PC-3 (cell line): ENCODE measurements at regions not wholly inside any gene's neighbourhood (a gene's known extent, or its start where the extent isn't known, plus 50 kb on each side); places are given as distances from the start of the nearest gene placed in this dataset.
"Not testable (repeated sequence)": the region's sequence is repeated elsewhere in the genome, so short reads cannot be mapped to it uniquely, and the experiment has no call there.

Experiments
- ATAC-seq: fragments of 200-7000 bp; cut with Tn5 transposase; 2 replicates; pipeline ENCODE4 v1.9.1; 2020; ENCODE audit warnings: mild to moderate bottlenecking, moderate library complexity
- BruUV-seq: library from RNA; stranded (reverse); fragments of 400-500 nt; replicated peaks from 2 replicates; lab custom pipeline; 2021; lab: Mats Ljungman, UMichigan
- CTCF ChIA-PET: fragments of 300-600 bp; sonication (Branson Sonifier 250); formaldehyde crosslinking; loops from one replicate; lab custom pipeline; 2022; ENCODE audit warnings: antibody characterized with exemption; lab: Charles Lee
- POLR2A ChIA-PET: fragments of 300-600 bp; sonication (Branson Sonifier 250); formaldehyde crosslinking; loops from one replicate; lab custom pipeline; 2022; ENCODE audit warnings: antibody characterized with exemption; ENCODE audit not compliant: unreplicated experiment; lab: Charles Lee
- DNase-seq: peaks from one replicate; pipeline ENCODE4 v3.0.0-alpha.2; 2015
- H2AFZ ChIP-seq: fragments of 300-600 bp; sonication (generic); 2 replicates; pipeline ENCODE4 v1.6.0; 2016; ENCODE audit warnings: antibody characterized with exemption, low read length
- H3F3A ChIP-seq: fragments of 300-600 bp; sonication (generic); one replicate; pipeline ENCODE4 v1.6.0; 2017; ENCODE audit warnings: antibody characterized with exemption, low read length, control low read depth, mild to moderate bottlenecking; ENCODE audit not compliant: unreplicated experiment
- H3K27ac ChIP-seq: fragments of 300-600 bp; sonication (generic); 2 replicates; pipeline ENCODE4 v1.5.1; 2016; ENCODE audit warnings: mild to moderate bottlenecking, low read length
- H3K27me3 ChIP-seq: fragments of 300-600 bp; sonication (generic); 2 replicates; pipeline ENCODE4 v1.6.1; 2016; ENCODE audit warnings: low read length, mixed read lengths
- H3K36me3 ChIP-seq: fragments of 300-600 bp; sonication (generic); 2 replicates; pipeline ENCODE4 v1.6.1; 2016; ENCODE audit warnings: low read depth, mixed run types, low read length, mixed read lengths
- H3K4me1 ChIP-seq: fragments of 300-600 bp; sonication (generic); 2 replicates; pipeline ENCODE4 v1.5.1; 2016; ENCODE audit warnings: low read length; ENCODE audit not compliant: insufficient read depth
- H3K4me2 ChIP-seq: fragments of 300-600 bp; sonication (generic); 2 replicates; pipeline ENCODE4 v1.6.0; 2016; ENCODE audit warnings: low read length
- H3K4me3 ChIP-seq: fragments of 300-600 bp; sonication (generic); 2 replicates; pipeline ENCODE4 v1.5.1; 2016; ENCODE audit warnings: mild to moderate bottlenecking, low read length, mixed read lengths
- H3K79me2 ChIP-seq: fragments of 300-600 bp; sonication (generic); 2 replicates; pipeline ENCODE4 v1.6.1; 2017; ENCODE audit warnings: low read length, mixed read lengths
- H3K9ac ChIP-seq: fragments of 300-600 bp; sonication (generic); 2 replicates; pipeline ENCODE4 v1.6.0; 2016; ENCODE audit warnings: mild to moderate bottlenecking, low read length
- H3K9me2 ChIP-seq: fragments of 300-600 bp; sonication (generic); replicated peaks from 2 replicates; pipeline ENCODE4 v1.6.1; 2016; ENCODE audit warnings: mixed run types, low read length, mixed read lengths
- H3K9me3 ChIP-seq: fragments of 300-600 bp; sonication (generic); 2 replicates; pipeline ENCODE4 v1.6.1; 2016; ENCODE audit warnings: low read length, mixed read lengths
- H4K20me1 ChIP-seq: fragments of 300-600 bp; sonication (generic); 2 replicates; pipeline ENCODE4 v1.6.1; 2016; ENCODE audit warnings: low read length, mixed read lengths
- intact Hi-C: fragments of 100-400 bp; cut with micrococcal nuclease; formaldehyde crosslinking; loops from 2 replicates; pipeline ENCODE4 v1.9.0; 2023

- POLR2A ChIA-PET, DNase-seq, H3K9me3 ChIP-seq, ATAC-seq, intact Hi-C loops, H3K4me1 ChIP-seq, H4K20me1 ChIP-seq, CTCF ChIA-PET, H3K79me2 ChIP-seq, H3K9me2 ChIP-seq, H2AFZ ChIP-seq, H3F3A ChIP-seq, BruUV-seq, H3K9ac ChIP-seq, H3K4me2 ChIP-seq, H3K27ac ChIP-seq, H3K4me3 ChIP-seq, H3K27me3 ChIP-seq, H3K36me3 ChIP-seq: not testable (repeated sequence)
Measured at GRCh38 chr9:61862431-61862971, 672.7 kb downstream of the SPATA31A7 start.

GRCh38 chr9:61864463-61864862, 674.6 kb downstream of the SPATA31A7 start:
- H3K9me2 ChIP-seq, intact Hi-C loops, H3K9me3 ChIP-seq, H4K20me1 ChIP-seq, H3K27ac ChIP-seq, ATAC-seq, H3K4me2 ChIP-seq, BruUV-seq, H3F3A ChIP-seq, DNase-seq, H3K79me2 ChIP-seq, H3K4me1 ChIP-seq, H3K27me3 ChIP-seq, CTCF ChIA-PET, H2AFZ ChIP-seq, H3K4me3 ChIP-seq, H3K36me3 ChIP-seq, H3K9ac ChIP-seq, POLR2A ChIA-PET: not testable (repeated sequence)

- H3K4me1 ChIP-seq, H3K36me3 ChIP-seq, H3K79me2 ChIP-seq, ATAC-seq, H3K4me3 ChIP-seq, CTCF ChIA-PET, H3K9ac ChIP-seq, BruUV-seq, H3K9me2 ChIP-seq, H3K27me3 ChIP-seq, H3K4me2 ChIP-seq, H3F3A ChIP-seq, DNase-seq, intact Hi-C loops, H2AFZ ChIP-seq, POLR2A ChIA-PET, H3K27ac ChIP-seq, H3K9me3 ChIP-seq, H4K20me1 ChIP-seq: not testable (repeated sequence)
Measured at GRCh38 chr9:61868965-61869364, 679.1 kb downstream of the SPATA31A7 start.

- H3K36me3 ChIP-seq, H3K27me3 ChIP-seq, H4K20me1 ChIP-seq, H3K9me3 ChIP-seq, DNase-seq, POLR2A ChIA-PET, H3F3A ChIP-seq, intact Hi-C loops, H3K4me1 ChIP-seq, ATAC-seq, H3K27ac ChIP-seq, BruUV-seq, H3K4me2 ChIP-seq, H3K4me3 ChIP-seq, H2AFZ ChIP-seq, H3K9ac ChIP-seq, H3K9me2 ChIP-seq, CTCF ChIA-PET, H3K79me2 ChIP-seq: not testable (repeated sequence)
Measured at GRCh38 chr9:61872329-61872728, 682.5 kb downstream of the SPATA31A7 start.
